SJSA1 (cell line): ENCODE measurements at regions not wholly inside any gene's neighbourhood (a gene's known extent, or its start where the extent isn't known, plus 50 kb on each side); places are given as distances from the start of the nearest gene placed in this dataset.

Source experiments
- DNase-seq, 2 experiments: peaks; one replicate each; pipeline ENCODE4 v3.0.0-alpha.2; 2015 to 2020; ENCODE audit warnings: low spot score in 2 of 2, low read depth in 1 of 2
- H3K27ac ChIP-seq: fragments of 250-450 bp; sonication (Bioruptor Pico); 2 replicates; pipeline ENCODE4 v1.5.1; 2020; ENCODE audit warnings: mild to moderate bottlenecking, moderate library complexity
- H3K27me3 ChIP-seq: fragments of 250-450 bp; sonication (Bioruptor Pico); replicated peaks from 2 replicates; pipeline ENCODE4 v1.5.1; 2020; ENCODE audit warnings: mild to moderate bottlenecking, moderate library complexity
- H3K36me3 ChIP-seq: fragments of 250-450 bp; sonication (Bioruptor Pico); 2 replicates; pipeline ENCODE4 v1.5.1; 2020; ENCODE audit warnings: mild to moderate bottlenecking
- H3K4me1 ChIP-seq: fragments of 250-450 bp; sonication (Bioruptor Pico); replicated peaks from 2 replicates; pipeline ENCODE4 v1.6.1; 2021; ENCODE audit warnings: mild to moderate bottlenecking
- H3K4me3 ChIP-seq: fragments of 250-450 bp; sonication (Bioruptor Pico); 2 replicates; pipeline ENCODE4 v1.5.1; 2020; ENCODE audit warnings: mild to moderate bottlenecking
- H3K9me3 ChIP-seq: fragments of 250-450 bp; sonication (Bioruptor Pico); replicated peaks from 2 replicates; pipeline ENCODE4 v1.5.1; 2020; ENCODE audit warnings: mild to moderate bottlenecking

GRCh38 chr18:78099979-78100588, 850.4 kb downstream of the GALR1 start:
- Histone ChIP-seq H3K27ac (no peak overlapping the region), H3K9me3 (peaks cover 6% of the 10 kb centered on the region; the same call in 1 of the 2 replicates), H3K27me3 (no peaks in the 10 kb centered on the region), H3K4me1 (no peaks in the 10 kb centered on the region), H3K36me3 (no peaks in the 10 kb centered on the region), H3K4me3 (no peak overlapping the region)
- no peak for DNase-seq

- Histone ChIP-seq H3K36me3 (no peaks in the 10 kb centered on the region), H3K27ac (no peak overlapping the region), H3K9me3 (peaks cover 6% of the 10 kb centered on the region; the same call in 1 of the 2 replicates), H3K27me3 (no peaks in the 10 kb centered on the region), H3K4me3 (no peak overlapping the region), H3K4me1 (no peaks in the 10 kb centered on the region)
- no peak for DNase-seq
These were observed 851.4 kb downstream of the GALR1 start for GRCh38 chr18:78101091-78101490.

- no peak overlapping the region for H3K4me3 ChIP-seq
- no peak overlapping the region for H3K27ac ChIP-seq
- peaks cover 13% of the 10 kb centered on the region for H3K9me3 ChIP-seq
- H3K4me1 ChIP-seq, result no peaks in the 10 kb centered on the region
- no peaks in the 10 kb centered on the region for H3K27me3 ChIP-seq
- no peak for DNase-seq
- H3K36me3 ChIP-seq, result no peaks in the 10 kb centered on the region
These were observed 852.5 kb downstream of the GALR1 start for GRCh38 chr18:78102135-78102534.

GRCh38 chr18:78105611-78106010, 856.0 kb downstream of the GALR1 start:
- H3K27ac ChIP-seq, result no peak overlapping the region
- H3K36me3 ChIP-seq, result no peaks in the 10 kb centered on the region
- H3K4me3 ChIP-seq, result no peak overlapping the region
- H3K27me3 ChIP-seq, result no peaks in the 10 kb centered on the region
- H3K4me1 ChIP-seq, result no peaks in the 10 kb centered on the region
- peaks cover 10% of the 10 kb centered on the region for H3K9me3 ChIP-seq
- DNase-seq, result no peak

GRCh38 chr18:78106946-78107345, 857.3 kb downstream of the GALR1 start:
- DNase-seq, result no peak
- Histone ChIP-seq H3K4me1 (no peaks in the 10 kb centered on the region), H3K27ac (no peak overlapping the region)

GRCh38 chr18:78107363-78107762, 857.7 kb downstream of the GALR1 start:
- Histone ChIP-seq H3K27ac (no peak overlapping the region), H3K27me3 (no peaks in the 10 kb centered on the region), H3K9me3 (peaks cover 10% of the 10 kb centered on the region), H3K4me3 (no peak overlapping the region), H3K36me3 (no peaks in the 10 kb centered on the region), H3K4me1 (no peaks in the 10 kb centered on the region)
- no peak for DNase-seq

More at GRCh38 chr18:78106946-78107345, 857.3 kb downstream of the GALR1 start:
- no peaks in the 10 kb centered on the region for H3K27me3 ChIP-seq
- no peak overlapping the region for H3K4me3 ChIP-seq
- H3K36me3 ChIP-seq, result no peaks in the 10 kb centered on the region
- H3K9me3 ChIP-seq, result peaks cover 10% of the 10 kb centered on the region

- Histone ChIP-seq H3K9me3 (peaks cover 7% of the 10 kb centered on the region), H3K4me3 (no peak overlapping the region), H3K27me3 (no peaks in the 10 kb centered on the region), H3K27ac (no peak overlapping the region), H3K4me1 (no peaks in the 10 kb centered on the region), H3K36me3 (no peaks in the 10 kb centered on the region)
- no peak for DNase-seq
These were observed 858.9 kb downstream of the GALR1 start for GRCh38 chr18:78108554-78108953.

- no peaks in the 10 kb centered on the region for H3K36me3 ChIP-seq
- H3K9me3 ChIP-seq, result 0 out of 2 replicates have a peak, but pooled peaks cover 3% of the 10 kb centered on the region
- no peak for DNase-seq
- H3K4me3 ChIP-seq, result no peak overlapping the region
- H3K27ac ChIP-seq, result no peak overlapping the region
- H3K27me3 ChIP-seq, result no peaks in the 10 kb centered on the region
- no peaks in the 10 kb centered on the region for H3K4me1 ChIP-seq
These were observed 863.7 kb downstream of the GALR1 start for GRCh38 chr18:78113136-78113939.

- no peak for DNase-seq
- H3K4me3 ChIP-seq, result no peak overlapping the region
- H3K4me1 ChIP-seq, result no peaks in the 10 kb centered on the region
- no peak overlapping the region for H3K27ac ChIP-seq
- H3K36me3 ChIP-seq, result no peaks in the 10 kb centered on the region
- no peaks in the 10 kb centered on the region for H3K27me3 ChIP-seq
- 0 out of 2 replicates have a peak, but pooled peaks cover 3% of the 10 kb centered on the region for H3K9me3 ChIP-seq
These were observed 864.2 kb downstream of the GALR1 start for GRCh38 chr18:78113940-78114251.

- Histone ChIP-seq H3K4me3 (no peak overlapping the region), H3K9me3 (0 out of 2 replicates have a peak, but pooled peaks cover 3% of the 10 kb centered on the region)
These were observed 863.6 kb upstream of the SALL3 start for GRCh38 chr18:78115896-78116561.

GRCh38 chr18:78123144-78123909, 856.3 kb upstream of the SALL3 start:
- H3K4me1 ChIP-seq, result no peaks in the 10 kb centered on the region
- no peaks in the 10 kb centered on the region for H3K36me3 ChIP-seq
- H3K4me3 ChIP-seq, result no peak overlapping the region
- no peak for DNase-seq
- no peak overlapping the region for H3K27ac ChIP-seq
- H3K27me3 ChIP-seq, result no peaks in the 10 kb centered on the region
- H3K9me3 ChIP-seq, result peaks cover 20% of the 10 kb centered on the region

More at GRCh38 chr18:78115896-78116561, 863.6 kb upstream of the SALL3 start:
- Histone ChIP-seq H3K27ac (no peak overlapping the region), H3K27me3 (no peaks in the 10 kb centered on the region), H3K4me1 (no peaks in the 10 kb centered on the region), H3K36me3 (no peaks in the 10 kb centered on the region)
- no peak for DNase-seq

GRCh38 chr18:78123926-78124797, 855.5 kb upstream of the SALL3 start:
- Histone ChIP-seq H3K36me3 (no peaks in the 10 kb centered on the region), H3K9me3 (peaks cover 20% of the 10 kb centered on the region), H3K4me3 (no peak overlapping the region), H3K4me1 (no peaks in the 10 kb centered on the region), H3K27me3 (no peaks in the 10 kb centered on the region), H3K27ac (no peak overlapping the region)
- DNase-seq, result no peak
